VCaP (cell line): ENCODE measurements at regions not wholly inside any gene's neighbourhood (a gene's known extent, or its start where the extent isn't known, plus 50 kb on each side); places are given as distances from the start of the nearest gene placed in this dataset.
"Not testable (repeated sequence)": the region's sequence is repeated elsewhere in the genome, so short reads cannot be mapped to it uniquely, and the experiment has no call there.

Experiments used
- H3K27ac ChIP-seq: fragments of 450-650 bp; 2 replicates; pipeline ENCODE4 v1.5.1; 2017
- CTCF ChIP-seq: fragments of 450-650 bp; conservative IDR thresholded peaks from 2 replicates; pipeline ENCODE4 v1.5.1; 2017; ENCODE audit warnings: mild to moderate bottlenecking, moderate library complexity

DNA sequence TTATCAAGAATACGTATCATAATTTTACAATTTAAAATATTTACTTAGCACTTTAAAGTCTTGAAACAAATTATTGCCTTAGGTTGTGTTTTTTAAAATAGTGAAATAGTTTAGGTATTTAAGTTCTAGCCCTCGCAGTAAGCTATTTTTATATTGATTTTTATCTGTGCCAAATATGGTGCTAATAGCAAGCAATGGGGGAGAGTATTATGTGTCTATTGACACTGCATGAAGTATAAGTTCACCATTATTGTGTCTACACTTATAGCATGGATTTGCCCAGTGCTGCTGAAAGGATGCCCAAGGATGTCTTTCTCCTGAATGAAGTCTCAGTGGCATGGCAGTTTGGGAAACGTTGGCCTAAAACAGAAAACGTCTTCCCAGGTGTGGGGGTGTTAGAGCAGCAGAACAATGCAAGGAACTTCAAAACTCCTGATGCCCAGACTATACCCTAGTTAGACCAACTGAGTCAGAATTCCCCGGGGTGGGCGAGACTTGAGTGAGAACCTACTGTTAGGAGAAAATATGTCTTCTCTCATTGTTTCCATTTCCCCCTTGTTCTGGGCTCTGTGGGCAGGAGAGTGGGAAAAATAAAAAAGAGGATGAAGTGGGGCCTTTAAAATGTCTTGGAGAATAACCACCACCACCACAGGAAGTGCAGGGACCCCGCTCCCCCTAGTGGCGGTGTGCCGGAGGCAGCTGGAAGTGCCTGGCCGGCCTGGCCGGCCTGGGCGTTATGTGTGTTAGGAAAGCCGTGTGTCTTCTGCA, 104.2 kb upstream of the SLC7A14 start:
- TF ChIP-seq CTCF: peak; percentile 88

GRCh38 chr3:170689296-170689829, 103.5 kb upstream of the SLC7A14 start:
- TF ChIP-seq CTCF: no peak
- no peak overlapping the region for H3K27ac ChIP-seq

More for the DNA sequence above, 104.2 kb upstream of the SLC7A14 start:
- no peak overlapping the region for H3K27ac ChIP-seq

- not testable (repeated sequence) for H3K27ac ChIP-seq
Observed at GRCh38 chr3:170688222-170688621, 102.3 kb upstream of the SLC7A14 start.

GRCh38 chr3:170680593-170680992, 94.7 kb upstream of the SLC7A14 start:
- TF ChIP-seq CTCF: no peak
- no peak overlapping the region for H3K27ac ChIP-seq

- no peak for TF ChIP-seq CTCF
- no peak overlapping the region for H3K27ac ChIP-seq
Observed at GRCh38 chr3:170679190-170679589, 93.3 kb upstream of the SLC7A14 start.

DNA sequence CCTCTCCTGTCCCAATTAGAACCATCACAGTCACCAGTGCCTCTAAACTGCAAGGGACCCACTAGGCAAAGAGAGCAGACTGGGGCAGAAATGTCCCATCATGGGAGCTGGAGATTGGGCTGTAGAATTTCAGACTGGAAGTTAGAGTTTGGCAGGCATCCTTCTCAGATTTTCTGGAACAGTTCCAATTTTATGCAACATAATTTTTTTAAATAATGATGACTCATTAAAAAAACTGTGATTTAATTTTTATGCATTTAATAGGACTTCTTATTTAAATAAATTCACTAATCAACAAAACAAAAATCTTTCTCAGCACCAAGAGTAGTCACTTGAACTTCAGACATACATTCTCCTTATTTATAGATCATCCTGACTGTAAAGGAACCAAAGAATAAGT, 84.6 kb upstream of the SLC7A14 start:
- TF ChIP-seq CTCF: no peak
- H3K27ac ChIP-seq: no peak overlapping the region

GRCh38 chr3:170662986-170663385, 77.1 kb upstream of the SLC7A14 start:
- H3K27ac ChIP-seq: not testable (repeated sequence)

- TF ChIP-seq CTCF: no peak
Observed at GRCh38 chr3:170660139-170660538, 74.3 kb upstream of the SLC7A14 start.

More at GRCh38 chr3:170660139-170660538, 74.3 kb upstream of the SLC7A14 start:
- no peak overlapping the region for H3K27ac ChIP-seq
